Activated naive CD4-positive, alpha-beta T cell treated with anti-CD3 and anti-CD28 coated beads, Interleukin-2, amount 10 ng/mL, durations not matched to agents 7 days and 5 days (primary cell): ENCODE measurements at regions not wholly inside any gene's neighbourhood (a gene's known extent, or its start where the extent isn't known, plus 50 kb on each side); places are given as distances from the start of the nearest gene placed in this dataset.

Experiments used
- CTCF ChIA-PET: fragments of 350-600 bp; sonication (Branson Sonifier 250); formaldehyde crosslinking; loops from one replicate; lab custom pipeline; 2021; ENCODE audit warnings: antibody characterized with exemption; lab: Charles Lee
- DNase-seq: peaks from one replicate; pipeline ENCODE4 v3.0.0-alpha.2; 2020
- H3K27ac Mint-ChIP-seq: one replicate; pipeline ENCODE4 v1.8.0; 2021; ENCODE audit warnings: mild to moderate bottlenecking, moderate library complexity, mixed read lengths
- H3K27me3 Mint-ChIP-seq: one replicate; pipeline ENCODE4 v1.8.0; 2021; ENCODE audit warnings: mild to moderate bottlenecking, mixed read lengths
- H3K36me3 Mint-ChIP-seq: one replicate; pipeline ENCODE4 v1.8.0; 2021; ENCODE audit warnings: mixed read lengths
- H3K4me1 Mint-ChIP-seq: one replicate; pipeline ENCODE4 v1.8.0; 2021; ENCODE audit warnings: mixed read lengths
- H3K4me3 Mint-ChIP-seq: one replicate; pipeline ENCODE4 v1.8.0; 2021; ENCODE audit warnings: mild to moderate bottlenecking, moderate library complexity, mixed read lengths
- H3K9me3 Mint-ChIP-seq: one replicate; pipeline ENCODE4 v1.8.0; 2021; ENCODE audit warnings: mixed read lengths

DNA sequence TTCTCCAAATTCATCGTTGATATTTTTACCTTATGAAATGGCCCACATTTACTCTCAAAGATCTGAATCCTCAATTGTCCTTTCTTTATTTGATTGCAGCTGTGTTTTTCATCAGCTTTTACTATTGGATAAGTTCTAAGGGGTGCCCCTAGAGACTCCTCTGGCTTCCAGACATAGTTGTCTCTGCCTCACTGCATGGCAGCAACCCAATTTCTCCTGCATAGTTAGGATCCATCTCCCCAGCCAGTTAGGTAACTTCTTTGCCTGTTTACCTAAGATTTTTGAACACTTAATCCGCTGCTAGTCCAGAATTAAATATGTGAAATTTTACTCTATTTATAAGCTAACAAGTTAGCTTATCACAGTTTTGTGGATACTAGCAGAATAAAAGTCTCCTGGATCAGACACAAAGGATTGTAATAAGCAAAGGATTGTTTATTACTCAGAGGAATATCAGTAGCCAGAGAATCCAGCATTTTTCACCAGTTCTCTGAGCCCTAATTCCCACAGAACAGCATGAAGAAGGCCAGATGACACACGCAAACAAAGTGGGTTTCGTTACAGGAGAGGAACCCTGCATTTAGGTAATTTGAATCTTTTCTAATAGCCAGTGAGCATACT is 101.1 kb downstream of the BBS10 start:
- CTCF ChIA-PET = no interaction called here
- Mint-ChIP-seq H3K27me3 (peaks cover 8% of the 10 kb centered on the region), H3K36me3 (no peaks in the 10 kb centered on the region), H3K4me3 (no peak overlapping the region), H3K4me1 (no peaks in the 10 kb centered on the region), H3K9me3 (no peaks in the 10 kb centered on the region), H3K27ac (no peak overlapping the region)
- no peak for DNase-seq

DNA sequence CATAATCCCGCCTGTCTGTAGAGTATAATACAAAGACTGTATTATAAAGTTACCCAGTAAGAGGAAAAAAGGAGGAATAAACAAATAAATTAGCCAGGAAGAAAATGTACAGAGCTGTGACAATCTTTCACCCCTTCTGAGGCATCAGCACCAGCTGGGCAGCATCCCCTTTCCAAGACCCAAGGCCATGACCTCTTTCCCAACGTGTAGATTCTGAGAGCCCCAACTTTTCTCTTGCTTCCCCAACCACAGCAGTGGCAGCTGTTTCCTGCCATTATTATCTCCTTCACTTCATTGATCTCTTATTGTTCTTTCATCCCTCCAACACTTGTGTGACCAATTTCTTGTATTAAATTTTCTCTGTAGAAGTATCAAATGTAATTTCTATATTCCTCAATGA is 101.6 kb downstream of the BBS10 start:
- H3K27ac Mint-ChIP-seq = no peak overlapping the region
- peaks cover 8% of the 10 kb centered on the region for H3K27me3 Mint-ChIP-seq
- no peaks in the 10 kb centered on the region for H3K4me1 Mint-ChIP-seq
- DNase-seq = no peak
- H3K4me3 Mint-ChIP-seq = no peak overlapping the region
- no peaks in the 10 kb centered on the region for H3K36me3 Mint-ChIP-seq
- no peaks in the 10 kb centered on the region for H3K9me3 Mint-ChIP-seq
- CTCF ChIA-PET = no interaction called here

DNA sequence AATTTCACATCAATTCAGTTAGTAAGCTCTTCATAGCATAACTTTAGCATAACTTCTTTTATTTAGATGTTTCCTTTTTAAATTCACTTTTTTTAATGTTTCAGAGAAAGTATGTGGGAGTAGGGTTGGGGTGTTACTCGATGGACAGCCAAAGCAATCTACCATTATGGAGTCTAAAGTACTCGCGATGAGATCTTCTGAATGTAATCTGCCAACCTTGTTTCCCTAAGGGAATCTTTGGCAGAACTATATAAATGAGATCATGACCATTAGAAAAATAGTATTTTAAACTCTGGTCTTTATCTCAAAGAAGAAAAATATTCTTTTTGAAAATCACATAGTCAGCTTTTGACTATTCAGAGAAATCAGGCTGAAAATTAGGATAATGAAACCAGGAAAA is 103.9 kb downstream of the BBS10 start:
- no peak overlapping the region for H3K4me3 Mint-ChIP-seq
- H3K27me3 Mint-ChIP-seq = peaks cover 8% of the 10 kb centered on the region
- H3K9me3 Mint-ChIP-seq = no peaks in the 10 kb centered on the region
- no peaks in the 10 kb centered on the region for H3K4me1 Mint-ChIP-seq
- H3K27ac Mint-ChIP-seq = no peak overlapping the region
- no peaks in the 10 kb centered on the region for H3K36me3 Mint-ChIP-seq
- no peak for DNase-seq
- CTCF ChIA-PET = interaction anchor here (0.6 kb wide), 1 partner anchor 137 kb away, joined by 4 read pairs; no protein-coding TSS in a partner anchor

DNA sequence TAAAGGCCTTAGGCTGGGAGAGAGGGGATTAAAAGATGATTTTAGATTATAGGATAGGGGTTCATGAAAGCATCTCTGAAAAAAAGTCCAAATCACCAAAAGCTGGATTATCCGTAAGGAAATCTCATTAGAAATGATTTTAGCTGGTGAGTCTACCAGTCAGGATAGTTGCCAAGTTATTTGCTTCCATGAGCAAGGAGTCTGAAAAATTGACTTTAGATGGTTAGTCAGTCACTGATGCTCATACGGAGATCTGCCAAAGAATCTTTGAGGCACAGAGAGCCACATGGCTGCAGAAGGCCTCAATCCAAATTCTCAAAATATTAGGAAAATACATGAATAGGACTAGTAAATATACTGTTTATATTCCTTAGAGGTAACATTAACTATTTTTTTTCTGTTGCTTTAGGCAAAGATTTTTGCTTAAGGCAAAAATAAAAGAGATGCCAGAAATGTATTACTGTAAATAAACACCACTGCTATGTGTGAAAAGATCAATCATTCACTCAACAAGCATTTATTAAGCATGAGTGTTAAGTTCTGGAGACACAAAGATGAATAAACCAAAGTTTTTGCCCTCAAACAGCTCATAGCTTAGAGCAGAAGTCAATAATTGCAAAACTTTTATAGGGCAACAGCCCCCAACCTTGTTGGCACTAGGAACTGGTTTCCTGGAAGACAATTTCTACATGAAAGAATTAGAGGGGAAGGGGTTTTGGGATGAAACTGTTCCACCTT is 105.2 kb downstream of the BBS10 start:
- Mint-ChIP-seq H3K27me3 (peaks cover 3% of the 10 kb centered on the region), H3K4me3 (no peak overlapping the region), H3K9me3 (no peaks in the 10 kb centered on the region), H3K36me3 (no peaks in the 10 kb centered on the region), H3K27ac (no peak overlapping the region), H3K4me1 (no peaks in the 10 kb centered on the region)
- CTCF ChIA-PET = no interaction called here
- no peak for DNase-seq

DNA sequence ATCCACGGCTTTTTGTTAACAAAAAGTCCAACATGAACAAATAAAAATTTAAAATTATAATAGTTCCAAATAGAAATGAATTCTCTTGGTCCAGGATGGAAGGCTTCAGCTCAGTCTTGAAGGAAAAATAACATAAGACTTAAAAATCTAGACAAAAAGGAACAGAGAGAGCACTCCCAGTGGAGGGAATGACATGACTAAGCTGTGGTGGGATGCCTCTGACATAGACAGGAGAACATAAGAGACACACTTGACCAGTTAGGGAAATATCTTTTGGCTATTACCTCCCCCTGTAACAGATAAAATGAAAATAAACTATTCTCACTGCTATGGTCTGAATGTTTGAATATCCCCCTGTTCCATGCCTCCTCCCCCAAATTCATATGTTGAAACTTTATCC is 106.8 kb downstream of the BBS10 start:
- H3K4me3 Mint-ChIP-seq = no peak overlapping the region
- CTCF ChIA-PET = no interaction called here
- H3K27me3 Mint-ChIP-seq = peaks cover 3% of the 10 kb centered on the region
- H3K9me3 Mint-ChIP-seq = no peaks in the 10 kb centered on the region
- H3K36me3 Mint-ChIP-seq = no peaks in the 10 kb centered on the region
- H3K27ac Mint-ChIP-seq = no peak overlapping the region
- H3K4me1 Mint-ChIP-seq = no peaks in the 10 kb centered on the region
- DNase-seq = no peak

DNA sequence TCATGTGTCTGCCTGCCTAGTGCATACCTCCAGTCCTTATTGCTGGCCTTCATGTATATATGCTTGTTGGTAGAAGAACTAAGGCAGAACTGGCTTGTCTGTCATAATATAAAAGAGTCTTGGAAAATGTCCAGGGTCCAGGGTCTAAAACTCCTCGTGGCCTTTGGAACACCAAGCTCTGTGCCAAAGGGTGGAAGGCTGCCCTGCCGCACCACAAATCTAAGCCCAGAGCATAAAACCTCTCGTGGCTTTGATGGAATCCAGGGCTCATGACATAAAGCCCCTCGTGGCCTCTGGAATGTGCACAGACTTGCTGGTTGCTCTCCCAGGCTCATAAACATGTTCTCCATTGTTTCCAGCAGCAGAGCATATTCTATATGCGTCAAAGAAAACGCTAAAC is 107.9 kb downstream of the BBS10 start:
- Mint-ChIP-seq H3K27me3 (peaks cover 3% of the 10 kb centered on the region), H3K9me3 (no peaks in the 10 kb centered on the region), H3K36me3 (no peaks in the 10 kb centered on the region), H3K4me1 (no peaks in the 10 kb centered on the region), H3K4me3 (no peak overlapping the region), H3K27ac (no peak overlapping the region)
- no peak for DNase-seq
- CTCF ChIA-PET = no interaction called here

DNA sequence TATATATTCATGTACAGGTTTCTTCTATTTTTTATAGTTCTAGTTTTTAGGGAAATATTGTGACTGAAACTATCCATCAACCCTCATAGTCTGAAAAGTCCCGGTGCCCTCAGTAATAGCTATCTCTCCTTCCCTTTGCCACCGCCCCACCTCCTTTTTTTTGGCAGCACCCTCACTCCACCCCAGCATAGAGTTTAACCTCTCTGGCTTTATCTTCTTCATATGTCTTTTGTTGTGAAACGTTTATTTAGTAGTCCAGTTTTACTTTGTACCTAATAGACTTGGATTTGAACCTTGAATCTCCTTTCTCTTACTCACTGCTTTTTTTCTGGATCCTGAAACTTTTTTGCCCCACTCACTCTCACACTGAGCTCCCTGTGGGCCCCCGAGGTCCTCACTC is 109.5 kb downstream of the BBS10 start:
- Mint-ChIP-seq H3K9me3 (no peaks in the 10 kb centered on the region), H3K36me3 (no peaks in the 10 kb centered on the region), H3K27me3 (no peaks in the 10 kb centered on the region), H3K27ac (no peak overlapping the region), H3K4me3 (no peak overlapping the region), H3K4me1 (no peaks in the 10 kb centered on the region)
- DNase-seq = no peak
- CTCF ChIA-PET = no interaction called here

DNA sequence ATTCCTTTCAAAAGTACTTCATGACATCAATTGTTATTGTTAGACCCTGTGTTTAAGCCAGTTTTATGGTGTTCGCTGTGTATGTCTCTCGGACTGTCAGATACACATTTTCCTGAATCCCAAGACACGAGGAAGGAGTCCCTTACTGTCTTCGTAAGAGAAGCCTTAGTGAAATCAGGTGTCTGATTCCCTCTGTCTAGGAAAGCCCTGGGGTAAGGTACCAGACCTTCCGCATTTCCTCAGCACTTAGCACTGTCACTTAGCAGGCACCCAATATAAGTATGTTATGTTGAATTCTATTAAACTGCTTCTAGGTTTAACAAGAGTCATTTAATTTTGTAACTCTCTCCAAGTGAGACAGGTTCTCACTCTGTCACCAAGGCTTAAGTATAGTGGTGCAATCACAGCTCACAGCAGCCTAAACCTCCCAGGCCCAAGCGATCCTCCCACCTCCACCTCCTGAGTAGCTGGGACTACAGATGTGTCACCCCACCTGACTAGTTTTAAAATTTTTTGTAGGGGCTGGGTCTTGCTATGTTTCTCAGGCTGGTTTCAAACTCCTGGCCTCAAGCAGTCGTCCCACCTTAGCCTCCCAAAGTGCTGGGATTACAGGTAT is 111.0 kb downstream of the BBS10 start:
- DNase-seq = no peak
- CTCF ChIA-PET = no interaction called here
- Mint-ChIP-seq H3K27ac (no peak overlapping the region), H3K36me3 (no peaks in the 10 kb centered on the region), H3K4me1 (no peaks in the 10 kb centered on the region), H3K4me3 (no peak overlapping the region), H3K9me3 (no peaks in the 10 kb centered on the region), H3K27me3 (no peaks in the 10 kb centered on the region)

DNA sequence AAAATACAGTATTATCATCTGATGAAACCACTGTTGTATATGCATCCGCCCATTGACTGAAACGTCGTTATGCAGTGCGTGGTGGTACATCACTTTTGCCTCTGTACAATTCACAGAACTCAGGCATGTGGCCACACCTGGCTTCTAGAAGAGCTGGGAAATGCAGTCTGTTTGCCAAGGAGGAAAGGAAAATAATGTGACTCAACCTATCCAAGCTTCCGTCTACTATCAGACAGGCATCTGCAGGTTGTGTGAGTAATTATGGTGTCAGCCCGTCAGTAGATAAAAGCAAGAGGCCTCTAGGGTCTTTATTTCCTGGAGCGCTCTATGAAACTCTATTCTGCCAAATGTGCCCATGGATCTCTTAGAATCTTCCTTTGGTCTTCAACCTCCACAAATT is 111.6 kb downstream of the BBS10 start:
- Mint-ChIP-seq H3K36me3 (no peaks in the 10 kb centered on the region), H3K4me1 (no peaks in the 10 kb centered on the region), H3K27ac (no peak overlapping the region), H3K27me3 (no peaks in the 10 kb centered on the region), H3K9me3 (no peaks in the 10 kb centered on the region), H3K4me3 (no peak overlapping the region)
- DNase-seq = no peak
- CTCF ChIA-PET = no interaction called here

DNA sequence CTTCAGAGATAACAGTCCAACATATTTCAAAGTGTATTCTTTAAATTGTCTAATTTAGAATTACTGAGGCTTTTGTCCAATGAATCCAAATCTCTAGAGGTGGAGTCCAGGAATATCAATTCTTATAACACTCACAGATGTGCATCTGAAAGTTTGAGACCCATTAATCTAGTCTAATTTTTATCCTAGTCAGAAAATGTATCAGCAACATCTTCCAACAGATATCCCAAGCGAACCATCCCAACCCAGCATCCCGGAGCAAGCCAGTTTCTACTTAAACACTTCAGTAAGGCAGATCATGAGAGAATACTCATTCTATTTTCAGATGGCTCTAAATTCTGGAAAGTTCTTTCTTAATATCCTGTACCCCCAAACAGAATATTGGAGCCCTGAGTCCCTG is 113.5 kb downstream of the BBS10 start:
- Mint-ChIP-seq H3K27me3 (no peaks in the 10 kb centered on the region), H3K4me3 (no peak overlapping the region), H3K27ac (no peak overlapping the region), H3K9me3 (no peaks in the 10 kb centered on the region), H3K36me3 (no peaks in the 10 kb centered on the region), H3K4me1 (no peaks in the 10 kb centered on the region)
- DNase-seq = no peak
- CTCF ChIA-PET = no interaction called here

DNA sequence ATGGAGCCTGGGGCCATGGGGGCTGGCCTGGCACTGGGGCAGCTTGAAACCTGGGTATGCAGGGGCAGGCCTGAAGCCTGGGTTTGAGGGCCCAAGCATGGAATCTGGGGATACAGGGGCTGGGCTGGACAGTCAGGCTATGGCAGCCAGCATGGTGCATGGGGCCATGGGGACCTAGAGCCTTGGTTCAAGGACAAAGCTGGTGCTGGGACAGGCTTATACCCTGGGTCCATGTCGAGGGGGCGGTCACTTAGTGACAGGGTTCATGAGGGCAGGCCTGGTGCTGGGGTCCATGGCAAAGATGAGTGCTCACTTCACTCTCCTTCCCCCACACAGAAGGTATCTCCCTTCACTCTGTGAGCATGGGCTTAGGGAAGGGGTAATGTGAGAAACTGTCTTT is 116.2 kb downstream of the BBS10 start:
- Mint-ChIP-seq H3K27me3 (no peaks in the 10 kb centered on the region), H3K4me1 (no peaks in the 10 kb centered on the region), H3K27ac (no peak overlapping the region), H3K36me3 (no peaks in the 10 kb centered on the region), H3K9me3 (no peaks in the 10 kb centered on the region), H3K4me3 (no peak overlapping the region)
- CTCF ChIA-PET = interaction anchor here (0.7 kb wide), 1 partner anchor 697 kb away, joined by 3 read pairs; no protein-coding TSS in a partner anchor
- no peak for DNase-seq

DNA sequence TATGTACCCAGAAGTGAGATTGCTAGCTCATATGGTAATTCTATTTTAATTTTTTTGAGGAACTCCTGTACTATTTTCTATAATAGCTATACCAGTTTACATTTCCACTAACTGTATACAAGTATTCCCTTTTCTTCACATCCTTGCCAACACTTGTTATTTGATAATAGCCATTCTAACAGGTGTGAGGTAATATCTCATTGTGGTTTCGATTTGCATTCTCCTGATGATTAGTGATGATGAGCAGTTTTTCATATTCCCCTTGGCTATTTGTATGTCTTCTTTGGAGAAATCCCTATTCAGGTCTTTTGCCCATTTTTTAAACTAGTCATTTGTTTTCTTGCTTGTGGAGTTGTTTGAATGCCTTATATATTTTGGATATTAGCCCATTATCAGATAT is 121.3 kb downstream of the BBS10 start:
- CTCF ChIA-PET = no interaction called here
- no peaks in the 10 kb centered on the region for H3K4me1 Mint-ChIP-seq
- DNase-seq = no peak

DNA sequence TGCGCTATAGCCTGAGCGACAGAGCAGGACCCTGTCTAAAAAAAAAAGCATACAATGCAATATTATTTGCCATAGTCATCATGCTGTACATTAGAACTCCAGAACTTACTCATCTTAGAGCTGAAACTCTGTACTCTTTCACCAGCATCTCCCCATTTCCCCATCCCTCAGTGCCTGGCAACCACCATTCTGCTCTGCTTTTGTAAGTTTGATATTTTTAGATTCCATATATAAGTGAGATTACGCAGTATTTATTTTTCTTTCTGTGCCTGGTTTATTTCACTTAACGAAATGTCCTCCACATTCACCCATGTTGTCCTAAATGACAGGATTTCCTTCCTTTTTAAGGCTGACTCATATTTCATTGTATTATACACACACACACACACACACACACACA is 121.8 kb downstream of the BBS10 start:
- H3K27ac Mint-ChIP-seq = no peak overlapping the region
- H3K27me3 Mint-ChIP-seq = no peaks in the 10 kb centered on the region
- H3K4me1 Mint-ChIP-seq = no peaks in the 10 kb centered on the region
- CTCF ChIA-PET = no interaction called here
- H3K36me3 Mint-ChIP-seq = no peaks in the 10 kb centered on the region
- H3K4me3 Mint-ChIP-seq = no peak overlapping the region
- no peak for DNase-seq
- H3K9me3 Mint-ChIP-seq = no peaks in the 10 kb centered on the region

More for the DNA sequence above, 121.3 kb downstream of the BBS10 start:
- H3K9me3 Mint-ChIP-seq = no peaks in the 10 kb centered on the region
- no peaks in the 10 kb centered on the region for H3K36me3 Mint-ChIP-seq
- no peaks in the 10 kb centered on the region for H3K27me3 Mint-ChIP-seq
- H3K27ac Mint-ChIP-seq = no peak overlapping the region
- H3K4me3 Mint-ChIP-seq = no peak overlapping the region

DNA sequence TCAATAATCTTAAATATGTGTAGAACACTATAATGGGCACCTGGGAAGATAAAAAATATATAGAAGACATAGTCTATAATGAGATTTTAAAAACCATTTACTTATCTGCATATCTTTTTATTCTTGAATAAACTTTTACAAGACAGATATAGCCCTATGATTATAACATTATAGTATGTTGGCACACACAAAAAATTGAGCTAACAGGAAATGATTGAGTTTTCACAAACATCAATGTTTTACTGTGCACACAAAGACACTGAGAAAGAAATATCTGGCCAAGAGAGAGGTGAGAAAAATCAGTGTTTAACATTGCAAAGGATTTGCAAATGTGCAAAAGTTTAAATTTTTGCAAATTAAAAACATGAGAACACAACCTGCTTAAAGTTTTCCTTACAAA is 124.3 kb downstream of the BBS10 start:
- H3K27me3 Mint-ChIP-seq = no peaks in the 10 kb centered on the region
- no peak overlapping the region for H3K27ac Mint-ChIP-seq
- no peak for DNase-seq
- H3K4me3 Mint-ChIP-seq = no peak overlapping the region
- H3K9me3 Mint-ChIP-seq = no peaks in the 10 kb centered on the region
- no peaks in the 10 kb centered on the region for H3K4me1 Mint-ChIP-seq
- no peaks in the 10 kb centered on the region for H3K36me3 Mint-ChIP-seq
- CTCF ChIA-PET = interaction anchor here (0.7 kb wide), 1 partner anchor 65 kb away, joined by 4 read pairs; no protein-coding TSS in a partner anchor

DNA sequence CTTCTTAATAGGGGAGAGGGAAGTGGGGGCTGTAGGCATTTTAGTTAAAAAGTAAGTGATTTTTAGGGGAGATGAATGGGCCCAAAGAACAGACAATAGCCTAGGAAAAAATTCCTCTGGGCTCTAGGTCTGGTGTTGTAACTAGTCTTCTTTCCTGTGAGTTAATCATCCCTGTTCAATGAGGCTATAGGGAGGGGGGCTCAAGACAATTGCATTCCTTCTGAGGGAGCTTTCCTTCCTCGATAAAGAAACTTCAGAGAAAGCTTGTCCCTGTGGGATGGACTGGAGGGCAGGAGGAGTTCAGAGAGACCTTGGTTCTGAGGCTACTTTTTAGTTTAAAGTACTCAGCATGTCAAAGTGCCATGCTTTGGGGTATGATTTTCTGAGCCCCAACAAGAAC is 127.2 kb downstream of the BBS10 start:
- DNase-seq = no peak
- Mint-ChIP-seq H3K9me3 (no peaks in the 10 kb centered on the region), H3K4me3 (no peak overlapping the region), H3K27me3 (no peaks in the 10 kb centered on the region), H3K4me1 (no peaks in the 10 kb centered on the region), H3K36me3 (no peaks in the 10 kb centered on the region), H3K27ac (no peak overlapping the region)
- CTCF ChIA-PET = no interaction called here
